Esophagus squamous epithelium (tissue), 4 donors: ENCODE measurements at regions not wholly inside any gene's neighbourhood (a gene's known extent, or its start where the extent isn't known, plus 50 kb on each side); places are given as distances from the start of the nearest gene placed in this dataset.

Experiments
- POLR2A ChIP-seq, 4 donors: fragments of 450-650 bp; IDR thresholded peaks; one replicate each; pipeline ENCODE4 v1.6.1; 2017; ENCODE audit warnings: antibody characterized with exemption in 4 of 4, mild to moderate bottlenecking in 4 of 4, moderate library complexity in 3 of 4
- TF ChIP-seq, protein P1 (sequence below), 6 experiments: fragments of 450-650 bp in 4 of 6; fragments of 200-600 bp in 2 of 6; sonication (generic) in 2 of 6; IDR thresholded peaks; one replicate each; pipeline ENCODE4 v1.5.1; 2016 to 2019; ENCODE audit warnings: antibody characterized with exemption in 6 of 6, mild to moderate bottlenecking in 4 of 6, moderate library complexity in 4 of 6

DNA sequence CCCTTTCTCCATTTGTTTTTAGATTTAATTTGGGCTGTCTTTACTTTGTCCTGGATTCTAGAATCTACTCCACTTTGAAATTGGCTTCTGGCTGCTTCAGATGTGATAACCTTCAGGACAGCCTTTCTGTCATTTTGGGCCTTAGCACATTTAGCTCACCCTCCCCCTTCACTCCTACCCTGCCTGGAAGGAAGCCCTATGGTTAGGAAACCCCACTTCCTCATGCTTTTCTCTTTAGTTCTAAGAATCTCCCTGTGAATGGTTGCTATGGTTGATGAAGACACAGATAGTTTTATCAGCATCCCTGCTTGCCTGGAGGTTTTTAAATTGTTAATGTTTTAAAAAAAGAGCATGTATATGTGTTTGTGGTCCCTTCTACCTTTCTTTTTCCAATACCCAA lies 100.7 kb upstream of the PTPN13 start:
- TF ChIP-seq, protein P1, sequence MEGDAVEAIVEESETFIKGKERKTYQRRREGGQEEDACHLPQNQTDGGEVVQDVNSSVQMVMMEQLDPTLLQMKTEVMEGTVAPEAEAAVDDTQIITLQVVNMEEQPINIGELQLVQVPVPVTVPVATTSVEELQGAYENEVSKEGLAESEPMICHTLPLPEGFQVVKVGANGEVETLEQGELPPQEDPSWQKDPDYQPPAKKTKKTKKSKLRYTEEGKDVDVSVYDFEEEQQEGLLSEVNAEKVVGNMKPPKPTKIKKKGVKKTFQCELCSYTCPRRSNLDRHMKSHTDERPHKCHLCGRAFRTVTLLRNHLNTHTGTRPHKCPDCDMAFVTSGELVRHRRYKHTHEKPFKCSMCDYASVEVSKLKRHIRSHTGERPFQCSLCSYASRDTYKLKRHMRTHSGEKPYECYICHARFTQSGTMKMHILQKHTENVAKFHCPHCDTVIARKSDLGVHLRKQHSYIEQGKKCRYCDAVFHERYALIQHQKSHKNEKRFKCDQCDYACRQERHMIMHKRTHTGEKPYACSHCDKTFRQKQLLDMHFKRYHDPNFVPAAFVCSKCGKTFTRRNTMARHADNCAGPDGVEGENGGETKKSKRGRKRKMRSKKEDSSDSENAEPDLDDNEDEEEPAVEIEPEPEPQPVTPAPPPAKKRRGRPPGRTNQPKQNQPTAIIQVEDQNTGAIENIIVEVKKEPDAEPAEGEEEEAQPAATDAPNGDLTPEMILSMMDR (IDR thresholded peaks at IDR 0.05), result no peak
- TF ChIP-seq POLR2A (IDR thresholded peaks at IDR 0.05), result no peak
